ENCODE measurements at regions not wholly inside any gene's neighbourhood (a gene's known extent, or its start where the extent isn't known, plus 50 kb on each side); places are given as distances from the start of the nearest gene placed in this dataset.

DNA sequence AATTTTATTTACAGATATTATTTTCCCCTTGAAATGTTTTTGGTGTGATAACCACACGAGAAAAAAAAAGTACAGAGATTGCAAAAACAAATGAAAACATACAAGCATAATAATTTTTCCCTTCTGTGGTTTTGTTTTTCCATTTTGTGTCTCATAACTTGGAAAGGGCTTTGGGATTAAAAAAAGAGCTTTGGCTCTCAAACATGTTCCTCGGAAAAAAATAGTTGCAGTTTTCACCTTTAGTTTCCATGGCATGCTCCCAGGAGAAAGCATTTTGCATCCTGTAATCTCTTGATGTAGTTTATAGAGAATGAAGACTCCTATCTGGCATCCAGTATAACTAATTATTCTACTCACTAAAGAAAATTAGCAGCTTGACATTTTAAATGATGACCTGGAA, 362.1 kb upstream of the PDGFD start:
- TF ChIP-seq, protein P1, sequence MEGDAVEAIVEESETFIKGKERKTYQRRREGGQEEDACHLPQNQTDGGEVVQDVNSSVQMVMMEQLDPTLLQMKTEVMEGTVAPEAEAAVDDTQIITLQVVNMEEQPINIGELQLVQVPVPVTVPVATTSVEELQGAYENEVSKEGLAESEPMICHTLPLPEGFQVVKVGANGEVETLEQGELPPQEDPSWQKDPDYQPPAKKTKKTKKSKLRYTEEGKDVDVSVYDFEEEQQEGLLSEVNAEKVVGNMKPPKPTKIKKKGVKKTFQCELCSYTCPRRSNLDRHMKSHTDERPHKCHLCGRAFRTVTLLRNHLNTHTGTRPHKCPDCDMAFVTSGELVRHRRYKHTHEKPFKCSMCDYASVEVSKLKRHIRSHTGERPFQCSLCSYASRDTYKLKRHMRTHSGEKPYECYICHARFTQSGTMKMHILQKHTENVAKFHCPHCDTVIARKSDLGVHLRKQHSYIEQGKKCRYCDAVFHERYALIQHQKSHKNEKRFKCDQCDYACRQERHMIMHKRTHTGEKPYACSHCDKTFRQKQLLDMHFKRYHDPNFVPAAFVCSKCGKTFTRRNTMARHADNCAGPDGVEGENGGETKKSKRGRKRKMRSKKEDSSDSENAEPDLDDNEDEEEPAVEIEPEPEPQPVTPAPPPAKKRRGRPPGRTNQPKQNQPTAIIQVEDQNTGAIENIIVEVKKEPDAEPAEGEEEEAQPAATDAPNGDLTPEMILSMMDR (IDR thresholded peaks at IDR 0.05; ENCODE audit: low read length): no peak
- TF ChIP-seq EZH2 (optimal IDR thresholded peaks at IDR 0.05; ENCODE audit: low read depth, low read length): no peak
- no peak for TF ChIP-seq EZH2phosphoT487 (IDR thresholded peaks at IDR 0.05; ENCODE audit: low read length)
